T-helper 1 cell treated with Interleukin-12 subunit alpha and Interleukin-12 subunit beta and Interleukin-4 antibody, amounts not matched to agents 30 μg/mL and 1 μg/mL, for 36 hours (primary cell): ENCODE measurements at regions not wholly inside any gene's neighbourhood (a gene's known extent, or its start where the extent isn't known, plus 50 kb on each side); places are given as distances from the start of the nearest gene placed in this dataset.
"Not testable (repeated sequence)": the region's sequence is repeated elsewhere in the genome, so short reads cannot be mapped to it uniquely, and the experiment has no call there.

Source experiments
- H3K27ac Mint-ChIP-seq: one replicate; pipeline ENCODE4 v1.8.0; 2021; ENCODE audit warnings: mild to moderate bottlenecking, mixed read lengths
- H3K27me3 Mint-ChIP-seq: one replicate; pipeline ENCODE4 v1.8.0; 2021; ENCODE audit warnings: low read depth, mixed read lengths
- H3K36me3 Mint-ChIP-seq: one replicate; pipeline ENCODE4 v1.8.0; 2021; ENCODE audit warnings: low read depth, mixed read lengths
- H3K4me1 Mint-ChIP-seq: one replicate; pipeline ENCODE4 v1.8.0; 2021; ENCODE audit warnings: low read depth, mixed read lengths
- H3K4me3 Mint-ChIP-seq: one replicate; pipeline ENCODE4 v1.8.0; 2021; ENCODE audit warnings: mild to moderate bottlenecking, moderate library complexity, mixed read lengths
- H3K9me3 Mint-ChIP-seq: one replicate; pipeline ENCODE4 v1.8.0; 2021; ENCODE audit warnings: mixed read lengths

GRCh38 chr6:832804-833203 is 139.9 kb upstream of the EXOC2 start:
- not testable (repeated sequence) for H3K27ac Mint-ChIP-seq, H3K4me1 Mint-ChIP-seq, H3K36me3 Mint-ChIP-seq, H3K4me3 Mint-ChIP-seq
- peaks cover 30% of the 10 kb centered on the region for H3K9me3 Mint-ChIP-seq
- H3K27me3 Mint-ChIP-seq = peaks cover 21% of the 10 kb centered on the region

GRCh38 chr6:830667-831327 is 137.9 kb upstream of the EXOC2 start:
- no peak overlapping the region for H3K27ac Mint-ChIP-seq
- H3K4me3 Mint-ChIP-seq = no peak overlapping the region
- H3K9me3 Mint-ChIP-seq = peaks cover 40% of the 10 kb centered on the region
- no peaks in the 10 kb centered on the region for H3K4me1 Mint-ChIP-seq
- peaks cover 25% of the 10 kb centered on the region for H3K27me3 Mint-ChIP-seq
- no peaks in the 10 kb centered on the region for H3K36me3 Mint-ChIP-seq

- peaks cover 25% of the 10 kb centered on the region for H3K27me3 Mint-ChIP-seq
- no peak overlapping the region for H3K27ac Mint-ChIP-seq
- no peaks in the 10 kb centered on the region for H3K4me1 Mint-ChIP-seq
- no peaks in the 10 kb centered on the region for H3K36me3 Mint-ChIP-seq
- peaks cover 43% of the 10 kb centered on the region for H3K9me3 Mint-ChIP-seq
- no peak overlapping the region for H3K4me3 Mint-ChIP-seq
Observed at GRCh38 chr6:829656-830055, 136.7 kb upstream of the EXOC2 start.

DNA sequence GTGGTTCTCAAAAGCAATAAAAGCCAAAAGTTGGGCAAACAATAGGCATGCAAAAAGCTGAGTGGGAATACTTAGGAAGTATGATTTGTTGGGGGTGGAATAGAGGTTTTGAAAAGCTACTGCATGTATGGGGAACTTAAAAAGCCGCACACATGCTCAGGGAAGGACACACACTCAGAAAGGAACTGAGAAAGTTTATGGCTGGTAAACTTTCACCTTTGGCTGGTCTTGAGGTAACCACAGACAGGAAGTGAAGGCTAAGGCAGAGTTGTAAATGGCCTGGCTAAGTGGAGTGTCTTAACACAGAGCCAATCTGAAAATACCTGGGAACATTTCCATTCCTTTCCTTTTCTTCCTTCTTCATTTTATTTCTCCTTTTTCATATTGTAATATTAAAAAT is 134.5 kb upstream of the EXOC2 start:
- no peak overlapping the region for H3K27ac Mint-ChIP-seq
- no peaks in the 10 kb centered on the region for H3K4me1 Mint-ChIP-seq
- peaks cover 33% of the 10 kb centered on the region for H3K9me3 Mint-ChIP-seq
- H3K27me3 Mint-ChIP-seq = peaks cover 21% of the 10 kb centered on the region
- H3K4me3 Mint-ChIP-seq = no peak overlapping the region
- H3K36me3 Mint-ChIP-seq = no peaks in the 10 kb centered on the region

- Mint-ChIP-seq H3K4me3 (no peak overlapping the region), H3K27me3 (peaks cover 13% of the 10 kb centered on the region), H3K9me3 (no peaks in the 10 kb centered on the region), H3K4me1 (peaks cover 6% of the 10 kb centered on the region), H3K36me3 (no peaks in the 10 kb centered on the region), H3K27ac (no peak overlapping the region)
Observed at GRCh38 chr6:819122-819521, 126.2 kb upstream of the EXOC2 start.

GRCh38 chr6:818196-818595 is 125.3 kb upstream of the EXOC2 start:
- Mint-ChIP-seq H3K4me3 (no peak overlapping the region), H3K9me3 (no peaks in the 10 kb centered on the region), H3K27me3 (peaks cover 13% of the 10 kb centered on the region), H3K27ac (no peak overlapping the region), H3K36me3 (no peaks in the 10 kb centered on the region), H3K4me1 (peaks cover 6% of the 10 kb centered on the region)

- H3K27me3 Mint-ChIP-seq = peaks cover 7% of the 10 kb centered on the region
- no peaks in the 10 kb centered on the region for H3K9me3 Mint-ChIP-seq
- H3K36me3 Mint-ChIP-seq = no peaks in the 10 kb centered on the region
- peaks cover 6% of the 10 kb centered on the region for H3K4me1 Mint-ChIP-seq
- no peak overlapping the region for H3K4me3 Mint-ChIP-seq
- H3K27ac Mint-ChIP-seq = no peak overlapping the region
Observed at GRCh38 chr6:816510-817084, 123.7 kb upstream of the EXOC2 start.

DNA sequence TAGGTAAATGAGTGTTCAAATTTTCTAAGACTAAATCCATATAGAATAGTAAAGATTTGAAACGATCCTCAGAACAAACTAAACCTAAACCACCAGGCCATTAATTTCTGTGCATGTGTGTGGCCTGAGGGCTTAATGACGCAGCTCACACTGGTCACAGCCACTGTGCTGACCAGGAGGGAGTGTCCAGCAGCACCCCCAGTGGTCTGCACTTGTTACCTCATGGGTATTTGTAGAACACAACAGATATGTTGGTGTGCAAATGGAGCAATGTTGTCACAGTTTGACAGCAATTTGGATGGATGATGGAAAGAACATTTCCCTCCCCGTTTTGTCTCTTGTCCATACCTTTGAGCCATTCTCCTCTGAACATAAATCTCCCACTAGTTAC is 122.4 kb upstream of the EXOC2 start:
- Mint-ChIP-seq H3K4me1 (peaks cover 6% of the 10 kb centered on the region), H3K27me3 (peaks cover 7% of the 10 kb centered on the region), H3K4me3 (no peak overlapping the region), H3K36me3 (no peaks in the 10 kb centered on the region), H3K9me3 (no peaks in the 10 kb centered on the region), H3K27ac (no peak overlapping the region)

- Mint-ChIP-seq H3K27me3 (peaks cover 7% of the 10 kb centered on the region), H3K4me1 (peaks cover 6% of the 10 kb centered on the region), H3K4me3 (no peak overlapping the region), H3K9me3 (no peaks in the 10 kb centered on the region), H3K36me3 (no peaks in the 10 kb centered on the region), H3K27ac (no peak overlapping the region)
Observed at GRCh38 chr6:814378-815347, 121.7 kb upstream of the EXOC2 start.

DNA sequence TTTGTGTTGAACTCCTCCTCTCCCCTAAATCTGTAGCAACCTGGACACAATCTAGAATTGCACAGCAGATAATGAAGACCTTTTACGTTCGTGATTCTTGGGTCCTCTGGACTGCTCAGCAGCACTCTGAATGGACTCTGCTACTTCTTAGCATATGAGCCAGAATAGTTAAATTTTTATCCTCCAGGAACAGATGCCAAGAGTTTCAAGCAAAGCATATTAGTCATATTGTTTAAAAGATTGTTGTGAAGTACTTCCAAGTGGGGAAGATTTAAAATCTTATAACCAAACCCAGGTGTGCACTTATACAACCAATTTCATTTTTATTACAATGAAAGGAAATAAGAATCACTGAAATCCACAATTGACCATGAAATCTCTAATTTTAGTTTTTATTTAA is 118.9 kb upstream of the EXOC2 start:
- Mint-ChIP-seq H3K27ac (no peak overlapping the region), H3K36me3 (no peaks in the 10 kb centered on the region), H3K9me3 (no peaks in the 10 kb centered on the region), H3K4me1 (peaks cover 5% of the 10 kb centered on the region), H3K4me3 (no peak overlapping the region), H3K27me3 (peaks cover 7% of the 10 kb centered on the region)

DNA sequence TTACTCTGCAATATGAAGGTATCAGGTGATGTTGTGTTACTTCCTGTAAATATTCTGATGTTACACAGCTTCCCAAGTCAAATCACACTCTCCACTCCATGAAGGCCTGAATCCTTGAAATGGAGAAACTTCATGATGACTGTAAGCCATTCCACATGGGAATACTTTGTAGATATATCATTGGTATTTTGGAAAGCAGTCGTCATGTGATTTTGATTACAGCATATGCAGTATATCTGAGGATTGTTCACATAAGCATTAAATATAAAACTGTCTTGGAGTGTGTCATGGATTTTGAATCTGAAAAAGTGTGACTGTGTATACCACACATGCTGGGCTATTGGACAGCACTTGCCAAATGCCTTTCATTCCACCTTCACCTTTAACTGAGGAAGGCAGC is 118.3 kb upstream of the EXOC2 start:
- Mint-ChIP-seq H3K27ac (no peak overlapping the region), H3K36me3 (no peaks in the 10 kb centered on the region), H3K9me3 (no peaks in the 10 kb centered on the region), H3K4me1 (no peaks in the 10 kb centered on the region), H3K27me3 (peaks cover 7% of the 10 kb centered on the region), H3K4me3 (no peak overlapping the region)

GRCh38 chr6:804771-805170 is 111.8 kb upstream of the EXOC2 start:
- Mint-ChIP-seq H3K4me1 (no peaks in the 10 kb centered on the region), H3K4me3 (no peak overlapping the region), H3K27me3 (peaks cover 5% of the 10 kb centered on the region), H3K9me3 (no peaks in the 10 kb centered on the region), H3K36me3 (no peaks in the 10 kb centered on the region), H3K27ac (no peak overlapping the region)

GRCh38 chr6:804317-804716 is 111.4 kb upstream of the EXOC2 start:
- Mint-ChIP-seq H3K9me3 (no peaks in the 10 kb centered on the region), H3K4me3 (no peak overlapping the region), H3K27me3 (peaks cover 9% of the 10 kb centered on the region), H3K4me1 (no peaks in the 10 kb centered on the region), H3K36me3 (no peaks in the 10 kb centered on the region), H3K27ac (no peak overlapping the region)

- no peaks in the 10 kb centered on the region for H3K9me3 Mint-ChIP-seq
- no peak overlapping the region for H3K27ac Mint-ChIP-seq
- no peak overlapping the region for H3K4me3 Mint-ChIP-seq
- no peaks in the 10 kb centered on the region for H3K36me3 Mint-ChIP-seq
- H3K27me3 Mint-ChIP-seq = peaks cover 13% of the 10 kb centered on the region
- no peaks in the 10 kb centered on the region for H3K4me1 Mint-ChIP-seq
Observed at GRCh38 chr6:803191-803977, 110.4 kb upstream of the EXOC2 start.
